Parathyroid adenoma (tissue), 2 donors: ENCODE measurements at regions not wholly inside any gene's neighbourhood (a gene's known extent, or its start where the extent isn't known, plus 50 kb on each side); places are given as distances from the start of the nearest gene placed in this dataset.

Experiments
- H2AFZ ChIP-seq: fragments of 300-600 bp; sonication (generic); one replicate; pipeline ENCODE4 v1.7.0; 2017; ENCODE audit warnings: antibody characterized with exemption, mild to moderate bottlenecking
- H3K27ac ChIP-seq: fragments of 300-600 bp; sonication (generic); one replicate; pipeline ENCODE4 v1.7.0; 2017
- H3K27me3 ChIP-seq: fragments of 300-600 bp; sonication (generic); one replicate; pipeline ENCODE4 v1.7.0; 2017; ENCODE audit warnings: low read length; ENCODE audit not compliant: control insufficient read depth, insufficient read depth
- H3K36me3 ChIP-seq: fragments of 300-600 bp; sonication (generic); one replicate; pipeline ENCODE4 v1.7.0; 2017; ENCODE audit warnings: low read length; ENCODE audit not compliant: control insufficient read depth, insufficient read depth
- H3K4me1 ChIP-seq: fragments of 300-600 bp; sonication (generic); one replicate; pipeline ENCODE4 v1.7.0; 2017; ENCODE audit warnings: control low read depth
- H3K4me2 ChIP-seq: fragments of 300-600 bp; sonication (generic); one replicate; pipeline ENCODE4 v1.7.0; 2017; ENCODE audit warnings: low read length
- H3K4me3 ChIP-seq: fragments of 300-600 bp; sonication (generic); one replicate; pipeline ENCODE4 v1.7.0; 2017; ENCODE audit warnings: low read depth, low read length
- H3K79me2 ChIP-seq: fragments of 300-600 bp; sonication (generic); one replicate; pipeline ENCODE4 v1.7.0; 2017; ENCODE audit warnings: control low read depth
- H3K9ac ChIP-seq: fragments of 300-600 bp; sonication (generic); one replicate; pipeline ENCODE4 v1.7.0; 2017; ENCODE audit warnings: mild to moderate bottlenecking
- H3K9me3 ChIP-seq: fragments of 300-600 bp; sonication (generic); one replicate; pipeline ENCODE4 v1.7.0; 2017; ENCODE audit warnings: low read length; ENCODE audit not compliant: control insufficient read depth
- TF ChIP-seq, protein P1 (sequence below): fragments of 300-600 bp; sonication (generic); IDR thresholded peaks from one replicate; pipeline ENCODE4 v1.7.0; 2017; ENCODE audit warnings: antibody characterized with exemption, mild to moderate bottlenecking
- donor health status: primary hyperparathyroidism.

DNA sequence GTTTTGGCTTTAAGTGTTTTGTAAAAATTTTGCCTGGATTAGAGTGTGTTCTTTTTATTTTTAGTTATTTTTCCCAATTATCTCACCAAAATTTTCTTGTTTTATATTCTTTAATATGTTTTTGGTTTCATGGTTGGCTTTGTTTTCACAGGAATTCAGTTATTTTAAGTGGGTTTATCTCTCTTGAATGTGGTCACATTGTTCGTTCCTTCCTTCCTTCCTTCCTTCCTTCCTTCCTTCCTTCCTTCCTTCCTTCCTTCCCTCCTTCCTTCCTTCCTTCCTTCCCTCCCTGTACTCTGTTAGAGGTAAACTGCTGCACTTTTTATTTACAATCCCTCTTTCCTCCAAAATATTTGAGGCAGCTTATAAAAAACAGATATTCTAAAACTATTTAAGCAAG is 672.9 kb upstream of the CITED2 start:
- TF ChIP-seq, protein P1, sequence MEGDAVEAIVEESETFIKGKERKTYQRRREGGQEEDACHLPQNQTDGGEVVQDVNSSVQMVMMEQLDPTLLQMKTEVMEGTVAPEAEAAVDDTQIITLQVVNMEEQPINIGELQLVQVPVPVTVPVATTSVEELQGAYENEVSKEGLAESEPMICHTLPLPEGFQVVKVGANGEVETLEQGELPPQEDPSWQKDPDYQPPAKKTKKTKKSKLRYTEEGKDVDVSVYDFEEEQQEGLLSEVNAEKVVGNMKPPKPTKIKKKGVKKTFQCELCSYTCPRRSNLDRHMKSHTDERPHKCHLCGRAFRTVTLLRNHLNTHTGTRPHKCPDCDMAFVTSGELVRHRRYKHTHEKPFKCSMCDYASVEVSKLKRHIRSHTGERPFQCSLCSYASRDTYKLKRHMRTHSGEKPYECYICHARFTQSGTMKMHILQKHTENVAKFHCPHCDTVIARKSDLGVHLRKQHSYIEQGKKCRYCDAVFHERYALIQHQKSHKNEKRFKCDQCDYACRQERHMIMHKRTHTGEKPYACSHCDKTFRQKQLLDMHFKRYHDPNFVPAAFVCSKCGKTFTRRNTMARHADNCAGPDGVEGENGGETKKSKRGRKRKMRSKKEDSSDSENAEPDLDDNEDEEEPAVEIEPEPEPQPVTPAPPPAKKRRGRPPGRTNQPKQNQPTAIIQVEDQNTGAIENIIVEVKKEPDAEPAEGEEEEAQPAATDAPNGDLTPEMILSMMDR = no peak
- Histone ChIP-seq H3K9me3 (no peaks in the 10 kb centered on the region), H3K27ac (no peak overlapping the region), H3K4me2 (no peak overlapping the region), H3K36me3 (no peaks in the 10 kb centered on the region), H3K79me2 (no peaks in the 10 kb centered on the region), H2AFZ (no peak overlapping the region), H3K4me3 (no peak overlapping the region), H3K4me1 (peaks cover 6% of the 10 kb centered on the region), H3K9ac (no peak overlapping the region), H3K27me3 (no peaks in the 10 kb centered on the region)

DNA sequence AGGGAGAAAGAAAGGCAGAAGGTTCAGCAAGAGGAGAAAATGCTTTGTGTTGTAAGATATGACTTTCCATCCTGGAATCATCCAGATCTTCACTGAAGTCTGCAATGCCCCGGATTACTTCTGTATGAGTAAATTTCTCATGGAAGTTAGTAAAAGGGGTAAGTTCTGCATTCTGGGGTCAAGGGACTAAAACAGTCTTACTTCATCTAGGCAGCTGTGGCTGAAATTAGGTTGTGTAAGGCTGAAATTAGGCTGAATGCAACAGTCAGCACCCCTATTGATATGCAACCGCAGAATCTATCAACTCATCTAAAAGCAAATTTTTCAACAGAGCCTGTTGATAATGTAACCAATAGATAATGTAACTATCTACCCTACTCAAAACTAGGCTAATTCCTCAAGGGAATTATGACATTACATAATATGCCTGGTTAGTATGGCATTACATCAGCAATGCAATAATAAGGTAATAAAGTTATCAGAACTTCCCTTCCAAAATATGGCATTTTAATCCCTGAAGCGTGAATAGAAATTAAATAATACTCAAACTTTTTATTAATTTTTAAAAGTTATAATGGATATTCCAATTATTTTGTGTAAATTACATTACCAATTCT is 671.7 kb upstream of the CITED2 start:
- Histone ChIP-seq H3K79me2 (no peaks in the 10 kb centered on the region), H3K4me3 (no peak overlapping the region), H3K4me2 (no peak overlapping the region), H3K27me3 (no peaks in the 10 kb centered on the region), H3K36me3 (no peaks in the 10 kb centered on the region), H3K9me3 (no peaks in the 10 kb centered on the region), H2AFZ (no peak overlapping the region), H3K9ac (no peak overlapping the region), H3K4me1 (peaks cover 6% of the 10 kb centered on the region), H3K27ac (no peak overlapping the region)
- TF ChIP-seq, protein P1 = no peak

DNA sequence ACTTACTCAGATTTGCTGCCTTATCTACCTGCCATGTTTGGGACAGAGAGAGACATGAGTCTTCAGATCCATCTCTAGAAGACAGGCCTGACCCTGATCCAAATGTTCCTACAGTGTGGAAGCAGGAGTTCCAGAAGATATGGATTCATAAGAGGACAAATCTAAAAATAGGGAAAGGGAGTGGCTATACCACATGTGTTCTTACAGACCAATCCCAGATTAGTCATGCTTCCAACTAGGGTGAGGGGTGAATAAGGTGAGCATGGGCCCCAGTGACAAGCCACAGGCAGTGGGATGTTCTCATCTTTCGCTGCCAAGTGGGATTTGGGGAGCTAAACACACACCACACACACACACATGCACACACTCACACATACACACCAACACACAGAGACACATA is 670.7 kb upstream of the CITED2 start:
- Histone ChIP-seq H3K36me3 (no peaks in the 10 kb centered on the region), H3K4me1 (peaks cover 6% of the 10 kb centered on the region), H3K27ac (no peak overlapping the region), H3K79me2 (no peaks in the 10 kb centered on the region), H3K9ac (no peak overlapping the region), H3K27me3 (no peaks in the 10 kb centered on the region), H3K4me2 (no peak overlapping the region), H2AFZ (no peak overlapping the region), H3K9me3 (no peaks in the 10 kb centered on the region), H3K4me3 (no peak overlapping the region)
- TF ChIP-seq, protein P1 = no peak

DNA sequence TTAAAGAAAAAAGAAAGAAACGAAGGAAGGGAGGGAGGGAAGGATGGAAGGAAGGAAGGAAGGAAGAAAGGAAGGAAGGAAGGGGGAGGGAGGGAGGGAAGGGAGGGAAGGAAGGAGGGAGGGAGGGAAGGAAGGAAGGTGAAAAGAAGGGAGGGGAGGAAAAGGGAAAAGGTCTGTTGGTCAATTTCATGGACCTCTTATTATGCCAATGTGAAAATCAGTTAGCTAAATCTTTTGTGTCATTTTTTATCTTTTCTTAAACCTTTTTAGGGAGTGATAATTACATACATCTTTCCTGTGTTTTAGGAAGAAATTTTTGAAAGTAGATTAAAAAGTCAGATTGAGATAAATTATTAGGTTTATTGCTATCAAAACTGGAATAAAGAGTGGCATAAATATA is 670.2 kb upstream of the CITED2 start:
- no peaks in the 10 kb centered on the region for H3K27me3 ChIP-seq
- no peak overlapping the region for H3K4me2 ChIP-seq
- no peak overlapping the region for H3K27ac ChIP-seq
- no peaks in the 10 kb centered on the region for H3K79me2 ChIP-seq
- no peak overlapping the region for H2AFZ ChIP-seq
- TF ChIP-seq, protein P1 = no peak
- H3K4me1 ChIP-seq = peaks cover 6% of the 10 kb centered on the region
- no peaks in the 10 kb centered on the region for H3K36me3 ChIP-seq
- H3K9ac ChIP-seq = no peak overlapping the region
- H3K4me3 ChIP-seq = no peak overlapping the region
- H3K9me3 ChIP-seq = no peaks in the 10 kb centered on the region

DNA sequence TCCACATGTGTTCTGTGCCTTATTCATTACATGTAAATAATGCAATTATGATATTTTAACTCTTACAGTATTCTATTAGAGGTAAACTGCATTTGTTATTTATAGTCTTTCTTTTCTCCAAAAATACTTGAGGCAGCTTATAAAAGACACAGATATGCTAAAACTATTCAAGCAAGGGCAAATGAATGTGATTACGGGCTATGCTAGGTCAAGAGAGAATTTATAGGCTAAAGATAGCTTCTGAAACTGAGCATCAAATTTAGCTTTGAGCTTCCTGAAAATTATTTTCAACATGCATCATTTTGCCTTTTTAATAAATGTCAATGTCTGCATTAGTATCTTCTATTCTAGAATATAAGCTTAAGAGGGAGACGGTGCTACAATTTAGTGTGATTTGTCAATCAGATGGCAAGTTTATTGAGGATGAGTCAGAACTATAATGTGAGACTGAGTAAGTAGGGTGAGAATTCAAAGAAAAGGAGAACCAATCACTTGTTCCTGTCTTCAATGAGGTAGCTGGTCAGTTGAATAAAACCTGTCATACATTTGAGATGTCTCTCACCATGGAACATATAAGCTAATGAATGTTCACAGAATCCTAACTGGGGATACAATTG is 669.4 kb upstream of the CITED2 start:
- Histone ChIP-seq H3K4me1 (peaks cover 6% of the 10 kb centered on the region), H3K4me3 (no peak overlapping the region), H3K9me3 (no peaks in the 10 kb centered on the region), H3K27ac (no peak overlapping the region), H3K9ac (no peak overlapping the region), H2AFZ (peak overlapping the region; percentile 39), H3K4me2 (no peak overlapping the region), H3K36me3 (no peaks in the 10 kb centered on the region), H3K27me3 (no peaks in the 10 kb centered on the region), H3K79me2 (no peaks in the 10 kb centered on the region)
- TF ChIP-seq, protein P1 = no peak
